ENCODE measurements at regions not wholly inside any gene's neighbourhood (a gene's known extent, or its start where the extent isn't known, plus 50 kb on each side); places are given as distances from the start of the nearest gene placed in this dataset.

DNA sequence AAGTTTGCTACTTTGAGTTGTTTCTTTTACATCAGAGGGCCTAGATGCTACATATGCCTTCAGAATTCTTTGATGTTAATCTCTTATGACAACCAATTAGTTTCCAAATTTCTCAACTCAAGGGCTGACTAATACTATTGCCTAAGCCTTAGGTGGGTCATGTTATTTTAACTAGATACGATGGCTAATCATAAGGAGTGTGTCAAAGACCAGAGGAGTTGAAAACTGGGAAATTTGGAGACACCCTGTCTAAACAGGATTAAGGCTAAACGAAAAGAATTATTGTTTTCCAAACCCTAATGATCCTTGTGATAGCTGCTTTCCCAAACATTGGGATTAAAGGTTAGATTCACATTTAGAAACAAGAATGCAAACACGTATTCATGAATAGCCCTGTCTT is 228.5 kb downstream of the PCDH7 start:
- no peak overlapping the region for H3K27ac Mint-ChIP-seq
- H3K9me3 Mint-ChIP-seq, result no peaks in the 10 kb centered on the region
- no peak overlapping the region for H3K4me3 Mint-ChIP-seq
- no peaks in the 10 kb centered on the region for H3K27me3 Mint-ChIP-seq
- no peaks in the 10 kb centered on the region for H3K36me3 Mint-ChIP-seq (ENCODE audit: low read depth)
- intact Hi-C loops (cut with micrococcal nuclease), result no loop called here
- H3K4me1 Mint-ChIP-seq (ENCODE audit: low read depth), result no peaks in the 10 kb centered on the region

DNA sequence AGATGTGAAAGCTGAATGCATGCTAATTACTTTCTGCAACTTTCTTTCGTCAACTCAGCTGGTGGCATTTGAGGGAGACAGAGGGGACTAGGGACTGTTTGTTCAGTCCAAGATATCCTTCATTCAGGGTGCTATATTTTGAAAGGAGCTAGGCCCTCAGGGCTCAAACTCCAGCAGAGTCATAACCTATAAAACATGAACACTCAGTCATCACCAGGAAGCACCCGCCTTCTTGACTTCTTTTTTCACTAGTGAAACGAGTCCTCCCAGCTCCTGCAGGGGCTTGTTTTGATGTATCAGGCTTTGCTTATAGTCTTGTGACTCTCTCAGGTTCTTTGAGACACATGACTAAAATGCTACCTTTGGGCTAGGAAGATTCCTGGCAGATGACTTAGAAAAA is 230.6 kb downstream of the PCDH7 start:
- Mint-ChIP-seq H3K9me3 (no peaks in the 10 kb centered on the region), H3K36me3 (ENCODE audit: low read depth) (no peaks in the 10 kb centered on the region), H3K27ac (no peak overlapping the region), H3K4me1 (ENCODE audit: low read depth) (no peaks in the 10 kb centered on the region), H3K4me3 (no peak overlapping the region), H3K27me3 (no peaks in the 10 kb centered on the region)
- intact Hi-C loops (cut with micrococcal nuclease), result no loop called here

DNA sequence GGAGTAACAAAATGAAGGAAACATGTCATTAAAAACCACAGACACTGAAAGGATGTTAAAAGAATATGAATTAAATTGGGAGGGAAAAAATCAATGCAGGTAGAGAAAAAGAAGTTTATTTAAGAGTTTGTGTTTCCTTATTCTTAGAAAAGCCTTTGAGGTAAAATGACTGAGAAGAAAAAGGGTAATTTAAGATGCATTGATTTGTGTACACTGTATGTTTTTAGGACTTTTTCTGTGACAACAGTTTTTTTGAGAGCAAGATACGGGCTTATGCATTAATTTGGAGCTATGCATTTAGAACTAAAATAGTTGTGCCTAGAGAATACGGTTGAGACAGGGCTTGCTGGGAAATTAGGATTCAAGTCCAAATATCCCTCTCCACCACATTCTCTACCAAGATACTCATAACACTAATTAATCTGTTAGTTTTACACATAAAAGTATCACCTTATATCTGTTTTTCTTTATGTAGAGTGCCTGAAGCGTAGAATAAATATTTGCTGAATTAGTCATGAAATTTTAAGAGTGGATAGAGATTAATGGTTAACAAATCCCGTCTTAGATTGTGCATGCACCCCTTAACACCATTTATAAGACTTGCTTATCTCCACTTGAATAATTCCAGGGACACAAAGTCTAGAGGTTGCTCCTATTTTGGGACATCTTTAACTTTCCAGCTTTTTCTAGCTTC is 232.5 kb downstream of the PCDH7 start:
- intact Hi-C loops (cut with micrococcal nuclease), result no loop called here
- no peaks in the 10 kb centered on the region for H3K27me3 Mint-ChIP-seq

DNA sequence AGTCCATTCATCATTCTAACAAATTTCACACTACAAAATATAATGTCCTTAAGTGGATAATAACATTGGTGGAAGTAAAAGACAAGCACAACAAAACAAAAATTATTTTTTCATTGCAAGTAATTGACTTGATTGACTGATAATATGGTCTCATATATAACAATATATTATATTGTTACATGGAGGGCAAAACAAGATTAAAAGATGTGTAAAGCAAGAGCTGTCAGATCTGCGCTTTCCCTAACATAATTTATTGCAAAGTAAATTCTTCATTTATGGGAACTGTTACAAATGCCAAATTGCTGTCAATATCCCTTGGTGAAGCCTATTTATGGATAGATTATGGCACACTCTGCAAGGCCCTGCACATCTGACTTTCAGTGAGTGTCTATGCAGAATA is 233.6 kb downstream of the PCDH7 start:
- Mint-ChIP-seq H3K27ac (no peak overlapping the region), H3K27me3 (no peaks in the 10 kb centered on the region), H3K36me3 (ENCODE audit: low read depth) (no peaks in the 10 kb centered on the region), H3K9me3 (no peaks in the 10 kb centered on the region), H3K4me3 (no peak overlapping the region), H3K4me1 (ENCODE audit: low read depth) (no peaks in the 10 kb centered on the region)
- intact Hi-C loops (cut with micrococcal nuclease), result no loop called here

More for the DNA sequence above, 232.5 kb downstream of the PCDH7 start:
- Mint-ChIP-seq H3K4me1 (ENCODE audit: low read depth) (no peaks in the 10 kb centered on the region), H3K9me3 (no peaks in the 10 kb centered on the region), H3K36me3 (ENCODE audit: low read depth) (no peaks in the 10 kb centered on the region), H3K4me3 (no peak overlapping the region), H3K27ac (no peak overlapping the region)

DNA sequence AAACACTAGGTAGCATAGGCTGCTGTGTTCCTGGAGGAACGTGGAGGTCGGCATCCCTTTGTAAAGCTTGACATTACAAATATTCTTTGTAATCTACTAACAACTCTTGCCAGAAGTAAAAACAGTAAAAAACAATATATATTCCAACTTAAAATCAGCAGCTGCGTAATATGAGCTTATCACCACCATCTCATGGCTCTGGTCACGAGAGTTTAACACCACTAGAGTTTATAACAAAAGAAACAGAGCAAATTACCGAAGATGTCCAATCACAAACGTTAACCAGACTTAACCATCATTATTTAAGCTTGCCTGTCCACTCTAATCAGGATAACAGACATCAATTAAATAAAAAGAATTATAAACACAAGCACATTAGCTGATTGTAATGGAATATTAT is 236.7 kb downstream of the PCDH7 start:
- no peaks in the 10 kb centered on the region for H3K27me3 Mint-ChIP-seq
- intact Hi-C loops (cut with micrococcal nuclease), result no loop called here
- no peaks in the 10 kb centered on the region for H3K4me1 Mint-ChIP-seq (ENCODE audit: low read depth)
- H3K27ac Mint-ChIP-seq, result no peak overlapping the region
- H3K36me3 Mint-ChIP-seq (ENCODE audit: low read depth), result no peaks in the 10 kb centered on the region
- H3K4me3 Mint-ChIP-seq, result no peak overlapping the region
- no peaks in the 10 kb centered on the region for H3K9me3 Mint-ChIP-seq

DNA sequence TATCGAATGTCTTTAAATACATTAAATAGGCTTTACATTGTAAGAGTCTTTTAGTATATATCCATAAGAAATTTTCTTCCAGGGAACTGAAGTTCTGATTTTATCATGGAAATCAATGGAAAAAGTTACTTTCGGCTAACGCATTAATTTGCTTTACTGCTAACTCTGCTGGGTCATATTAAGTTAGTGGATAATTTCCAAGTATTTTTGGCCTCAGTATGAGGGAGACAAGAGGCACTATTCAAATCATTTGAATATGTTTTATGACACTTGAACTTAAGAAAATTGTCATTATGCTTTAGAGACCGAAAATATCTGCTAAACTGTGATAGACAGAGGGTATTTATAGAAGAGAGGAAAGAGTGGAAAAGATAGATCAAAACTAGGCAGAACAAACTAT is 237.5 kb downstream of the PCDH7 start:
- intact Hi-C loops (cut with micrococcal nuclease), result no loop called here
- H3K9me3 Mint-ChIP-seq, result no peaks in the 10 kb centered on the region
- H3K36me3 Mint-ChIP-seq (ENCODE audit: low read depth), result no peaks in the 10 kb centered on the region

DNA sequence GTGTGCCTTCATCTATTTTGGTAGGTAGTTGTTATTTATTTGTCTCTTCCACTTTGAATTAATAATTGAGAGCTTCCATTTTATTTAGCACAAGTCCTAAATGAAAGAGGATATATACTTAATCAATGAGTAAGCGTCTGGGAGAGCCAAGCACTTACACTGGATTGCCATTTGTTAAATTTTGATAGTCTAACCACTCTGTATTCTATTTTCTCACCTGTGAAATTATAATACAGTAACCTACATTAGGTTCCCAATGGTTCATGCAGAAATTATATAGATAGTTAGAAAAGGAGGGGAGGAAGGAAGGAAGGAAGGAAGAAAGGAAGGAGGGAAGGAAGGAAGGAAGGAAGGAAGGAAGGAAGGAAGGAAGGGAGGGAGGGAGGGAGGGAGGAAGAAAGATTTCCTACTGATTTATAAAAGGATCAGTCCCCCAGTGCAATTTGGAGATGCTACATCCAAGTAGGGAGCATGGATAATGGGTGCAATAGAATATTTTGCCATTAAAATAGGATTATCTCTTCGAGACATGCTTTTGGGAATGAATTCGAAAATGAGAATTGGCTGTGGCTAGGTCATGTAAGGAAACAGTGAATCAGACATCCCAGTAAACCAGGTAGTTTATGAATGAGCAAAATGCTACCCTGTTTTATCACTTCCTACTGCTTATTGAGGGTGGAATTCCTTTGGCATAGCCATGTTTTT is 239.8 kb downstream of the PCDH7 start:
- H3K27me3 Mint-ChIP-seq, result no peaks in the 10 kb centered on the region
- H3K4me1 Mint-ChIP-seq (ENCODE audit: low read depth), result no peaks in the 10 kb centered on the region
- intact Hi-C loops (cut with micrococcal nuclease), result no loop called here
- H3K27ac Mint-ChIP-seq, result no peak overlapping the region
- no peaks in the 10 kb centered on the region for H3K9me3 Mint-ChIP-seq
- no peak overlapping the region for H3K4me3 Mint-ChIP-seq
- H3K36me3 Mint-ChIP-seq (ENCODE audit: low read depth), result no peaks in the 10 kb centered on the region

More for the DNA sequence above, 237.5 kb downstream of the PCDH7 start:
- Mint-ChIP-seq H3K27ac (no peak overlapping the region), H3K4me3 (no peak overlapping the region), H3K4me1 (ENCODE audit: low read depth) (no peaks in the 10 kb centered on the region), H3K27me3 (no peaks in the 10 kb centered on the region)

DNA sequence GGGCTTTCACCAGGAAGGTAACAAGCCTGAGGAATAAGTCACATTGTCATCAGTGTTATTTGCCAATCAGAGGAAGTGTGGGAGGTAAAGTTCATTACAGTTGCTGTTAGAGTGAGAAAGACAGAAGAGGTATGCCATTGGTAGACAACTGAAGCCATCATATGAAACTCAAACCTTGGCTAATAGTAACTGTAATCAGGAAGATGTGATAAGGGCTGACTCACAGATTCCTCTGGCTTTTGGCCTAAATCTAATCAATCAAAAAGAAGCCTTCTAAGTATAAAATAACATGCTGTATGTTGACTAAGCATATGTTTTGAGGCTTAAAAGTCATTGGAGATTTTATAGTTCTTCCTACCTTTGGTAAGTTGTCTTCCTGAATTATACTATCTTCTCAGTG is 242.8 kb downstream of the PCDH7 start:
- no peak overlapping the region for H3K27ac Mint-ChIP-seq

DNA sequence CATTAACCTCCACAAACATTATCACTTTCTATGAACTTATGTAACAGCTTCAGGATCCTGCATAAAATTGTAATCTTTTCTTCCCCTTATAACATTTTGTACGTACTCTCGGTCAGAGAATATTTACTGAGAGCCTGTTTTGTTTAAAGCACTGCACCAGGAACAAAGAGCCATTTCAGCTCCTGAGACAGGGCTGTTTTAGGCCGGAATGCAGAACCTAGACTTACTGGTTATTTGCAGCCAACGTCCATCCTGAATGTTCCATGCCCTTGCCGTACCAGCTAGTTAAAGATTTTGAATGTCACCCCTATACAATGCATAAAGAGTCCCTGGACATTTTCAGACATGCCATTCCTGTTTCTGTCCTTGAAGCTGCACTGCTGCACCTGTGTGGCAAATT is 248.8 kb downstream of the PCDH7 start:
- H3K27ac Mint-ChIP-seq, result no peak overlapping the region
- H3K36me3 Mint-ChIP-seq (ENCODE audit: low read depth), result no peaks in the 10 kb centered on the region
- H3K27me3 Mint-ChIP-seq, result no peaks in the 10 kb centered on the region

More for the DNA sequence above, 242.8 kb downstream of the PCDH7 start:
- no peaks in the 10 kb centered on the region for H3K4me1 Mint-ChIP-seq (ENCODE audit: low read depth)
- intact Hi-C loops (cut with micrococcal nuclease), result no loop called here
- no peaks in the 10 kb centered on the region for H3K9me3 Mint-ChIP-seq
- no peaks in the 10 kb centered on the region for H3K36me3 Mint-ChIP-seq (ENCODE audit: low read depth)
- no peak overlapping the region for H3K4me3 Mint-ChIP-seq
- no peaks in the 10 kb centered on the region for H3K27me3 Mint-ChIP-seq

DNA sequence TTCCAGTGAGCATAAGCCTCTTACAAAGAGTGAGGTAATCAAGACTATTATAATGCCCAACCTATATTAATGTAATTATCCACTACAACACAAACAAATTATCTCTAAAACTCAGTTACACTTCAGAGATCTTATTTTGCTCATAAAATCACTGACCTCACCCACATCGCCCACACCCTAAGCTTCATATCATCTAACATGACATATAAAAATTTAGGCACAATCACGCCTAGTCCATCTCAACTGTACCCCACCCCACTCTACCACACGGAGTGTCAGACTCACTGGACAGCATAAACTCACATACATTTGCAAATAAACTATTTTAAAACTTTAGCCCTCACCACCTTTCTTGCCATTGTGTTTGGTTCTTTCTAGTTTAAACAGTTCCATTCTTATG is 252.4 kb downstream of the PCDH7 start:
- no peaks in the 10 kb centered on the region for H3K27me3 Mint-ChIP-seq
- no peaks in the 10 kb centered on the region for H3K9me3 Mint-ChIP-seq
- no peak overlapping the region for H3K4me3 Mint-ChIP-seq
- no peaks in the 10 kb centered on the region for H3K4me1 Mint-ChIP-seq (ENCODE audit: low read depth)
- no peaks in the 10 kb centered on the region for H3K36me3 Mint-ChIP-seq (ENCODE audit: low read depth)
- intact Hi-C loops (cut with micrococcal nuclease), result no loop called here
- H3K27ac Mint-ChIP-seq, result no peak overlapping the region

More for the DNA sequence above, 248.8 kb downstream of the PCDH7 start:
- Mint-ChIP-seq H3K4me3 (no peak overlapping the region), H3K9me3 (no peaks in the 10 kb centered on the region), H3K4me1 (ENCODE audit: low read depth) (no peaks in the 10 kb centered on the region)
- intact Hi-C loops (cut with micrococcal nuclease), result no loop called here

DNA sequence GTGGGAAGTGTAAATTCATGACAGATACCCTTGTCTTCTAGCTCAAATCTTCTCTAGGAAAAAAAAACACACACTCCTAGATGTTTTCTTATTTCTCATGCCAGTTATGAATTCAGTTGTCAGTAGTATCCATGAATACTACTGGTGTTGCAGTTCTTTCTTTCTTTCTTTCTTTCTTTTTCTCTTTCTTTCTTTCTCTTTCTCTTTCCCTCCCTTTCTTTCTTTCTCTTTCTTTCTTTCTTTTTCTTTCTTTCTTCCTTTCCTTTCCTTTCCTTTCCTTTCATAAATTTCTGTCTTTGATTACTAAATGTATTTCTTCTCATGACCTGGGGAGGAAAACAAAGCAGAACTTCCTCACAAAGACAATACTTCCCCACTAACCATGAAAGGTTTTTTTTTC is 253.8 kb downstream of the PCDH7 start:
- no peak overlapping the region for H3K27ac Mint-ChIP-seq
- intact Hi-C loops (cut with micrococcal nuclease), result no loop called here
- H3K4me1 Mint-ChIP-seq (ENCODE audit: low read depth), result no peaks in the 10 kb centered on the region
- H3K36me3 Mint-ChIP-seq (ENCODE audit: low read depth), result no peaks in the 10 kb centered on the region
- no peaks in the 10 kb centered on the region for H3K9me3 Mint-ChIP-seq
- H3K27me3 Mint-ChIP-seq, result no peaks in the 10 kb centered on the region
- no peak overlapping the region for H3K4me3 Mint-ChIP-seq

DNA sequence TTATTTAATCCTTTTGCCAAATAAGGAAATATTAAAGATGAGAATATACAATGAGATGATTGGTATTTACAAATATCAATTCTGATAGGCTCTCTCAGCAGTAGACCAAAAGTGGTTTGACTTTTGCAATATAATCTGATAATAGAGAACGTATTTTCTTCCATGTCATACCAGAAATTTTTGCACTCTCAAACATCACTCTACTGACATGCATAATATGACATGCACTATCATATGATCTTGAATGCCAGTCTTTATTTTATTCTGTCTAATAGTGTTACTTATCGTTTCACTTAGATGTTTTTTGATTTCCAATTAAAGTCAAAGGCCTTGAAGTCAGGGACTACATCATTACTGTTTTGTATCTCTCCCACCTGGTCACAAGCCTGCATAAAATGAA is 259.2 kb downstream of the PCDH7 start:
- Mint-ChIP-seq H3K27ac (no peak overlapping the region), H3K9me3 (no peaks in the 10 kb centered on the region), H3K4me3 (no peak overlapping the region), H3K36me3 (ENCODE audit: low read depth) (no peaks in the 10 kb centered on the region), H3K27me3 (no peaks in the 10 kb centered on the region), H3K4me1 (ENCODE audit: low read depth) (no peaks in the 10 kb centered on the region)
- intact Hi-C loops (cut with micrococcal nuclease), result no loop called here

DNA sequence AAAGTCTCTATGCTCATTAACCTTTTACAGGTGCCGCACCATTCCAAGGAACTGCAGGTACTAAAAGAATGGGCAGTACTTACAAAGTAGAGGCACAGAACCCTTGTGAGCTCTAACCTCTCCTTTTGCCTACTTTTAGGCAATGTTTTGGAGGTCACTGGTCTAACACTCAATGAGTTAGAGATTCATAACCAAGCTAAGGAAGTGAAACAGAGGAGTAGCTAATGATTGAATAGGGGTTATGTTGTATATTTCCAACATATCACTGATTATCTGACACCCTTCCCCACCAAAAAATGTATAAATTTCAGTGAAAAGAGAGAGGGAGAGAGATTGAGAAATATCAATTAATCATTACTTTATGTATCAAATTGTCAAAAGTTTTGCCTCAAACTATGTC is 269.3 kb downstream of the PCDH7 start:
- intact Hi-C loops (cut with micrococcal nuclease), result no loop called here
- Mint-ChIP-seq H3K4me3 (no peak overlapping the region), H3K27me3 (no peaks in the 10 kb centered on the region), H3K36me3 (ENCODE audit: low read depth) (no peaks in the 10 kb centered on the region), H3K27ac (no peak overlapping the region), H3K9me3 (no peaks in the 10 kb centered on the region), H3K4me1 (ENCODE audit: low read depth) (no peaks in the 10 kb centered on the region)

DNA sequence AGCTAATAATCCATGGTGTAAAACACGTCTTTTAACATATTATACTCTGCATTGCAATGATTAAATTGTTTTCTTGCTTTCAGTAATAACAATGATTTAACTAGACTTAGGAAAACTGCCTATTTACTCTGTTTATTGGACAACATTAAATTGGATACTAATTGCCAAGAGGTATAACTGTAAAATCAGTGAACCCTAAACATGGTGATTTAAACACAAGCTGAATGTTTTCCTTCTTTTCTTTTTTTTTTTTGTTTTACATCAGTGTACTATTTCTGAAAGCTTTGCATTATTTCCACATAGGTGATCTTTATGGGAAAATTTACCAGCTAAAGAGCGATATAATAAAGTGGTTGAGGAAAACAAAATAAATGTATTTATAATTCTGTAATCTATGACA is 276.7 kb downstream of the PCDH7 start:
- H3K27me3 Mint-ChIP-seq, result no peaks in the 10 kb centered on the region
- no peak overlapping the region for H3K27ac Mint-ChIP-seq
- intact Hi-C loops (cut with micrococcal nuclease), result no loop called here
- no peaks in the 10 kb centered on the region for H3K36me3 Mint-ChIP-seq (ENCODE audit: low read depth)
- H3K4me1 Mint-ChIP-seq (ENCODE audit: low read depth), result no peaks in the 10 kb centered on the region
- H3K9me3 Mint-ChIP-seq, result peaks cover 9% of the 10 kb centered on the region
- no peak overlapping the region for H3K4me3 Mint-ChIP-seq

DNA sequence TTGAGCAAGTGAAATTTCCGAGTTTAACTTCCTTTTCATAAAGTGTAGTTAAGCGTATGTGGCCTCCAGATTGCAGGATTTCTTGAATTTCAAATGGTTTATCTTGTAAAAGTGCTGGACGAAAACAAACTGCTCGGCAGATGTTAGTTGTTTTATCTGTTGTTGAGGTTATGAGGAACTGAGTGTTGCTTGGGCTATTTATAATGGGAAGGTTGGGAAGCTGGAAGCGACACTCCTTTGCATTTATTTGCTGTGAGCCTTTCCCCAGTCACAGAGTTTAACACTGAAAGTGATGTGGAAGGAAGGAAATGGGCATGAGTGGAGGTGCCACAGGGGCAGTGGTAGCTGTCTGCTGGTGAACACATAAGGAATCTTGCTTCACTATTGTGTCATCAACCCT is 284.9 kb downstream of the PCDH7 start:
- no peak overlapping the region for H3K27ac Mint-ChIP-seq
- no peak overlapping the region for H3K4me3 Mint-ChIP-seq
- no peaks in the 10 kb centered on the region for H3K9me3 Mint-ChIP-seq
- intact Hi-C loops (cut with micrococcal nuclease), result no loop called here
- no peaks in the 10 kb centered on the region for H3K36me3 Mint-ChIP-seq (ENCODE audit: low read depth)
- H3K27me3 Mint-ChIP-seq, result no peaks in the 10 kb centered on the region
- no peaks in the 10 kb centered on the region for H3K4me1 Mint-ChIP-seq (ENCODE audit: low read depth)
